WTC11 (cell line): ENCODE measurements at regions not wholly inside any gene's neighbourhood (a gene's known extent, or its start where the extent isn't known, plus 50 kb on each side); places are given as distances from the start of the nearest gene placed in this dataset.

Experiments
- ATAC-seq: fragments of 200-7000 bp; cut with Tn5 transposase; 2 replicates; pipeline ENCODE4 v1.10.0; 2021; ENCODE audit warnings: mild to moderate bottlenecking, moderate library complexity
- CTCF ChIA-PET: fragments of 300-600 bp; sonication (Branson Sonifier 250); formaldehyde crosslinking; loops from one replicate; lab custom pipeline; 2021; ENCODE audit warnings: antibody characterized with exemption; lab: Charles Lee
- POLR2A ChIA-PET: fragments of 350-600 bp; sonication (Branson Sonifier 250); formaldehyde crosslinking; loops from one replicate; lab custom pipeline; 2021; ENCODE audit warnings: antibody characterized with exemption; lab: Charles Lee
- DNase-seq: peaks from one replicate; pipeline ENCODE4 v3.0.0; 2021; ENCODE audit warnings: low spot score
- H3K27ac Mint-ChIP-seq: 2 replicates; pipeline ENCODE4 v1.8.0; 2021; ENCODE audit warnings: mixed read lengths
- H3K27me3 Mint-ChIP-seq: 2 replicates; pipeline ENCODE4 v1.8.0; 2021; ENCODE audit warnings: low read depth, mild to moderate bottlenecking, moderate library complexity, mixed read lengths
- H3K36me3 Mint-ChIP-seq: 2 replicates; pipeline ENCODE4 v1.8.0; 2021; ENCODE audit warnings: mixed read lengths
- H3K4me1 Mint-ChIP-seq: 2 replicates; pipeline ENCODE4 v1.8.0; 2022; ENCODE audit warnings: mixed read lengths
- H3K4me3 Mint-ChIP-seq: 2 replicates; pipeline ENCODE4 v1.8.0; 2021; ENCODE audit warnings: mild to moderate bottlenecking, moderate library complexity, mixed read lengths
- H3K9me3 Mint-ChIP-seq: 2 replicates; pipeline ENCODE4 v1.8.0; 2021; ENCODE audit warnings: mixed read lengths
- CREB1 ChIP-seq: sonication (generic); formaldehyde crosslinking; IDR thresholded peaks from 2 replicates; pipeline ENCODE4 v1.8.0; 2023; ENCODE audit warnings: mild to moderate bottlenecking, missing genetic modification reagents
- FOXP1 ChIP-seq: sonication (generic); formaldehyde crosslinking; IDR thresholded peaks from 2 replicates; pipeline ENCODE4 v1.8.0; 2022; ENCODE audit warnings: missing genetic modification reagents, mild to moderate bottlenecking, moderate library complexity, borderline replicate concordance
- MXD4 ChIP-seq: fragments of 250-450 bp; sonication (Bioruptor Pico); IDR thresholded peaks from 2 replicates; pipeline ENCODE4 v1.8.0; 2021; ENCODE audit warnings: mild to moderate bottlenecking, moderate library complexity, borderline replicate concordance
- NFATC4 ChIP-seq: fragments of 250-450 bp; sonication (Bioruptor Pico); IDR thresholded peaks from 2 replicates; pipeline ENCODE4 v1.9.0; 2021; ENCODE audit warnings: mild to moderate bottlenecking
- RELA ChIP-seq: sonication (generic); formaldehyde crosslinking; IDR thresholded peaks from 2 replicates; pipeline ENCODE4 v1.8.1; 2022; ENCODE audit warnings: missing genetic modification reagents, mild to moderate bottlenecking, borderline replicate concordance
- RORB ChIP-seq: fragments of 250-450 bp; sonication (Bioruptor Pico); IDR thresholded peaks from 2 replicates; pipeline ENCODE4 v1.9.0; 2021; ENCODE audit warnings: mild to moderate bottlenecking
- SOX15 ChIP-seq: fragments of 250-450 bp; sonication (Bioruptor Pico); IDR thresholded peaks from 2 replicates; pipeline ENCODE4 v1.9.0; 2021; ENCODE audit warnings: mild to moderate bottlenecking
- TCF7 ChIP-seq: sonication (generic); formaldehyde crosslinking; IDR thresholded peaks from 2 replicates; pipeline ENCODE4 v1.8.0; 2022; ENCODE audit warnings: mild to moderate bottlenecking, low read depth, missing genetic modification reagents, moderate library complexity
- ZBTB21 ChIP-seq: sonication (generic); formaldehyde crosslinking; IDR thresholded peaks from 2 replicates; pipeline ENCODE4 v1.8.1; 2023; ENCODE audit warnings: mild to moderate bottlenecking, missing genetic modification reagents, borderline replicate concordance
- ZNF263 ChIP-seq: sonication (generic); formaldehyde crosslinking; IDR thresholded peaks from 2 replicates; pipeline ENCODE4 v1.8.1; 2022; ENCODE audit warnings: low read depth, mild to moderate bottlenecking, moderate library complexity, missing genetic modification reagents
- TF ChIP-seq, protein P1 (sequence below): sonication (generic); formaldehyde crosslinking; IDR thresholded peaks from 2 replicates; pipeline ENCODE4 v1.8.1; 2022; ENCODE audit warnings: missing genetic modification reagents, borderline replicate concordance
- TF ChIP-seq, protein P2 (sequence below): sonication (generic); formaldehyde crosslinking; IDR thresholded peaks from 2 replicates; pipeline ENCODE4 v1.8.1; 2023; ENCODE audit warnings: mild to moderate bottlenecking, moderate library complexity, missing genetic modification reagents
- TF ChIP-seq, protein P3 (sequence below): fragments of 200-600 bp; IDR thresholded peaks from 2 replicates; pipeline ENCODE4 v1.8.0; 2022; ENCODE audit warnings: antibody characterized with exemption
- TF ChIP-seq, protein P4 (sequence below): sonication (generic); formaldehyde crosslinking; IDR thresholded peaks from 2 replicates; pipeline ENCODE4 v1.8.1; 2023; ENCODE audit warnings: mild to moderate bottlenecking, missing genetic modification reagents
- TF ChIP-seq, protein P5 (sequence below): sonication (generic); formaldehyde crosslinking; IDR thresholded peaks from 2 replicates; pipeline ENCODE4 v1.8.1; 2023; ENCODE audit warnings: mild to moderate bottlenecking, missing genetic modification reagents, moderate library complexity

DNA sequence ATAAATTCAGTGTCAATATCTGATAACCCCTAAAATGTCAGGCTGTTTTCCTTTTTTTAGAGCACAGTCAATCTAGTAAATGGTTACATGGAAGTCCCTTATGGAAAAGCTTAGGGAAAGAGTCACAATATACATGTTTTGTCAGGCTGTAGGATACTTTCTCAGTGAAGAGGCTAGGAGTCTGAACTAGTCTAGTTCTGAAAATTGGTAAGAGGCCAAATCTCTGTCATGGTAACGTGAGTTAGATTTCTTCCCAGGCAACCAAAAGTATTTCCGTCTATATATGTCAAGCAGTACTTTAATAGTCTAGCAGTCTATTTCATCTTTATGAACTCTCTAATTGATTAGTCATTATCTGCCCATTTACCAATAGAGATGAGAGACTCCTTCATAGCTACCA lies 215.9 kb upstream of the LRRC3B start:
- Mint-ChIP-seq H3K9me3 (peaks cover 16% of the 10 kb centered on the region), H3K36me3 (peaks cover 12% of the 10 kb centered on the region), H3K4me1 (no peaks in the 10 kb centered on the region), H3K27ac (no peak overlapping the region), H3K27me3 (no peaks in the 10 kb centered on the region), H3K4me3 (no peak overlapping the region)
- CTCF ChIA-PET: no interaction called here
- ATAC-seq (no peak), DNase-seq (no peak)
- POLR2A ChIA-PET: no interaction called here
- TF ChIP-seq MXD4 (CRISPR knock-in tag) (no peak), CREB1 (CRISPR knock-in tag) (no peak), SOX15 (CRISPR knock-in tag) (no peak), RELA (CRISPR knock-in tag) (no peak)

DNA sequence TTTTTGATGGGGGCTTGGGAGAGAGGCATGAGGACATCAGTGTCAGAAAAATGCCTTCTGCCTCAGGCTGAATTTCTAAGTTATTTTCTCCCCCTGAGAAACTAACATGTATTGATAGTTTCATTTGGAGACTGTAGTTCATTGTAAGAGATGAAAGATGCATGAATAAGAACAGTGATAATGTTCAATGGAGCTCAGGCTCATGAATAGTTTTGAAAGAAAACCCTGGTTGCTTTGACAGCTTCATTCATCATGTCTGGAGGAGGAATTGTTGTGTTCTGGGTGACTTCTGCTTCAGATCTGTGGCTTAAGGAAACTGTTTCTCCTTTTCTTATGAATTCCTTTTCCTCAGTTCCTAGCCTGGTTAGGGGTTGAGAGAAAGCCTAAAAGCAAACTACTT lies 204.0 kb upstream of the LRRC3B start:
- ChIA-PET CTCF (no interaction called here), POLR2A (no interaction called here)
- DNase-seq (no peak), ATAC-seq (no peak)
- TF ChIP-seq ZNF263 (CRISPR knock-in tag): no peak
- TF ChIP-seq CREB1 (CRISPR knock-in tag): no peak
- no peak for TF ChIP-seq TCF7
- TF ChIP-seq ZBTB21: no peak
- TF ChIP-seq, protein P1, sequence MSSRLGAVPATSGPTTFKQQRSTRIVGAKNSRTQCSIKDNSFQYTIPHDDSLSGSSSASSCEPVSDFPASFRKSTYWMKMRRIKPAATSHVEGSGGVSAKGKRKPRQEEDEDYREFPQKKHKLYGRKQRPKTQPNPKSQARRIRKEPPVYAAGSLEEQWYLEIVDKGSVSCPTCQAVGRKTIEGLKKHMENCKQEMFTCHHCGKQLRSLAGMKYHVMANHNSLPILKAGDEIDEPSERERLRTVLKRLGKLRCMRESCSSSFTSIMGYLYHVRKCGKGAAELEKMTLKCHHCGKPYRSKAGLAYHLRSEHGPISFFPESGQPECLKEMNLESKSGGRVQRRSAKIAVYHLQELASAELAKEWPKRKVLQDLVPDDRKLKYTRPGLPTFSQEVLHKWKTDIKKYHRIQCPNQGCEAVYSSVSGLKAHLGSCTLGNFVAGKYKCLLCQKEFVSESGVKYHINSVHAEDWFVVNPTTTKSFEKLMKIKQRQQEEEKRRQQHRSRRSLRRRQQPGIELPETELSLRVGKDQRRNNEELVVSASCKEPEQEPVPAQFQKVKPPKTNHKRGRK: no peak
- TF ChIP-seq, protein P2, sequence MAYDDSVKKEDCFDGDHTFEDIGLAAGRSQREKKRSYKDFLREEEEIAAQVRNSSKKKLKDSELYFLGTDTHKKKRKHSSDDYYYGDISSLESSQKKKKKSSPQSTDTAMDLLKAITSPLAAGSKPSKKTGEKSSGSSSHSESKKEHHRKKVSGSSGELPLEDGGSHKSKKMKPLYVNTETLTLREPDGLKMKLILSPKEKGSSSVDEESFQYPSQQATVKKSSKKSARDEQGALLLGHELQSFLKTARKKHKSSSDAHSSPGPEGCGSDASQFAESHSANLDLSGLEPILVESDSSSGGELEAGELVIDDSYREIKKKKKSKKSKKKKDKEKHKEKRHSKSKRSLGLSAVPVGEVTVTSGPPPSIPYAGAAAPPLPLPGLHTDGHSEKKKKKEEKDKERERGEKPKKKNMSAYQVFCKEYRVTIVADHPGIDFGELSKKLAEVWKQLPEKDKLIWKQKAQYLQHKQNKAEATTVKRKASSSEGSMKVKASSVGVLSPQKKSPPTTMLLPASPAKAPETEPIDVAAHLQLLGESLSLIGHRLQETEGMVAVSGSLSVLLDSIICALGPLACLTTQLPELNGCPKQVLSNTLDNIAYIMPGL (CRISPR knock-in tag): no peak
- no peak for TF ChIP-seq FOXP1 (CRISPR knock-in tag)
- H3K4me3 Mint-ChIP-seq: no peak overlapping the region
- H3K27me3 Mint-ChIP-seq: no peaks in the 10 kb centered on the region
- peaks cover 22% of the 10 kb centered on the region for H3K9me3 Mint-ChIP-seq
- peaks cover 7% of the 10 kb centered on the region for H3K36me3 Mint-ChIP-seq
- no peaks in the 10 kb centered on the region for H3K4me1 Mint-ChIP-seq
- no peak overlapping the region for H3K27ac Mint-ChIP-seq

DNA sequence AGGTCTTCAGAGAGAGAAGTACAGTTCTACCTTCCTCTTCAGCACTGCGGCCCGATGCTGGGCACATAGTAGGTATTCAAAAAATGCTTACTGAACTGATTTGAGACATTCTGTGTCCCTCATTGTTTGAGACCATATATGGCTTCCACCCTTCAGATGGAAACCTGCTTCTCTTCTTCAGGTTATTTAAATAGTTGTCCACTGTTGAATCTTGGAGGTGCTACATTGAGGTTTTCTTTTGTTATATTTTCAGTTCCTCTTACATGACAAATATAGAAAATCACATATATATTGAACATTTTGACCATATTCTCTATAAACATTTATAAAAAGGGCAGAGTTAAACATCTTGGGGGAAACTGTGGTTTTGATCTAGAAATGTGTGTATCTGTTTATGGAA lies 200.2 kb upstream of the LRRC3B start:
- H3K4me1 Mint-ChIP-seq: no peaks in the 10 kb centered on the region
- H3K9me3 Mint-ChIP-seq: no peaks in the 10 kb centered on the region

DNA sequence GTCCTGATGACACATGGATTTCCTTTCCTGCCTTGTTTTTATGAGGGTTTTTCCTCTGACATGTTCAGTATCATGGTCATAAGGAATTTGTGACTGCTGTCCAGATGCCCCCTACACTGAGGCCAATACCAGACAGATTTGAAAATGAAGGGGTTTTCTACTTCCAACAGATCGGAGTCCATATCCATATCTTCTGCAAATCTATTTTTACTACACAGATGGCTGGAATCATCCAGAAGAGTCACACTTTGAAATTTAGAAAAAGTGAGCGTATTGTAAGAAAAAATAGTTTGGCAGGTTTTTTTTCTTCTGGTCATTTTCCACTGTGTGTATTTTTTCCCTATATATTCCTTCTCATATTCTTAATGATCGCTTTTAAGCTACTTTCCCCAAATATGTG lies 197.5 kb upstream of the LRRC3B start:
- TF ChIP-seq, protein P3, sequence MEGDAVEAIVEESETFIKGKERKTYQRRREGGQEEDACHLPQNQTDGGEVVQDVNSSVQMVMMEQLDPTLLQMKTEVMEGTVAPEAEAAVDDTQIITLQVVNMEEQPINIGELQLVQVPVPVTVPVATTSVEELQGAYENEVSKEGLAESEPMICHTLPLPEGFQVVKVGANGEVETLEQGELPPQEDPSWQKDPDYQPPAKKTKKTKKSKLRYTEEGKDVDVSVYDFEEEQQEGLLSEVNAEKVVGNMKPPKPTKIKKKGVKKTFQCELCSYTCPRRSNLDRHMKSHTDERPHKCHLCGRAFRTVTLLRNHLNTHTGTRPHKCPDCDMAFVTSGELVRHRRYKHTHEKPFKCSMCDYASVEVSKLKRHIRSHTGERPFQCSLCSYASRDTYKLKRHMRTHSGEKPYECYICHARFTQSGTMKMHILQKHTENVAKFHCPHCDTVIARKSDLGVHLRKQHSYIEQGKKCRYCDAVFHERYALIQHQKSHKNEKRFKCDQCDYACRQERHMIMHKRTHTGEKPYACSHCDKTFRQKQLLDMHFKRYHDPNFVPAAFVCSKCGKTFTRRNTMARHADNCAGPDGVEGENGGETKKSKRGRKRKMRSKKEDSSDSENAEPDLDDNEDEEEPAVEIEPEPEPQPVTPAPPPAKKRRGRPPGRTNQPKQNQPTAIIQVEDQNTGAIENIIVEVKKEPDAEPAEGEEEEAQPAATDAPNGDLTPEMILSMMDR: no peak
- TF ChIP-seq ZNF263 (CRISPR knock-in tag): no peak
- TF ChIP-seq, protein P4, sequence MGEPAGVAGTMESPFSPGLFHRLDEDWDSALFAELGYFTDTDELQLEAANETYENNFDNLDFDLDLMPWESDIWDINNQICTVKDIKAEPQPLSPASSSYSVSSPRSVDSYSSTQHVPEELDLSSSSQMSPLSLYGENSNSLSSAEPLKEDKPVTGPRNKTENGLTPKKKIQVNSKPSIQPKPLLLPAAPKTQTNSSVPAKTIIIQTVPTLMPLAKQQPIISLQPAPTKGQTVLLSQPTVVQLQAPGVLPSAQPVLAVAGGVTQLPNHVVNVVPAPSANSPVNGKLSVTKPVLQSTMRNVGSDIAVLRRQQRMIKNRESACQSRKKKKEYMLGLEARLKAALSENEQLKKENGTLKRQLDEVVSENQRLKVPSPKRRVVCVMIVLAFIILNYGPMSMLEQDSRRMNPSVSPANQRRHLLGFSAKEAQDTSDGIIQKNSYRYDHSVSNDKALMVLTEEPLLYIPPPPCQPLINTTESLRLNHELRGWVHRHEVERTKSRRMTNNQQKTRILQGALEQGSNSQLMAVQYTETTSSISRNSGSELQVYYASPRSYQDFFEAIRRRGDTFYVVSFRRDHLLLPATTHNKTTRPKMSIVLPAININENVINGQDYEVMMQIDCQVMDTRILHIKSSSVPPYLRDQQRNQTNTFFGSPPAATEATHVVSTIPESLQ (CRISPR knock-in tag): no peak
- TF ChIP-seq, all 79 proteins: peak for 0
- ChIA-PET CTCF (no interaction called here), POLR2A (no interaction called here)
- Mint-ChIP-seq H3K4me3 (no peak overlapping the region), H3K4me1 (no peaks in the 10 kb centered on the region), H3K9me3 (no peaks in the 10 kb centered on the region), H3K36me3 (no peaks in the 10 kb centered on the region), H3K27me3 (no peaks in the 10 kb centered on the region), H3K27ac (no peak overlapping the region)
- ATAC-seq (no peak), DNase-seq (no peak)

More for the DNA sequence above, 200.2 kb upstream of the LRRC3B start:
- H3K36me3 Mint-ChIP-seq: no peaks in the 10 kb centered on the region
- CTCF ChIA-PET: no interaction called here
- no peak overlapping the region for H3K4me3 Mint-ChIP-seq
- POLR2A ChIA-PET: no interaction called here
- DNase-seq: no peak
- no peak for ATAC-seq
- H3K27ac Mint-ChIP-seq: no peak overlapping the region
- H3K27me3 Mint-ChIP-seq: no peaks in the 10 kb centered on the region
- TF ChIP-seq NFATC4 (no peak), RORB (CRISPR knock-in tag) (no peak)
- TF ChIP-seq, protein P5, sequence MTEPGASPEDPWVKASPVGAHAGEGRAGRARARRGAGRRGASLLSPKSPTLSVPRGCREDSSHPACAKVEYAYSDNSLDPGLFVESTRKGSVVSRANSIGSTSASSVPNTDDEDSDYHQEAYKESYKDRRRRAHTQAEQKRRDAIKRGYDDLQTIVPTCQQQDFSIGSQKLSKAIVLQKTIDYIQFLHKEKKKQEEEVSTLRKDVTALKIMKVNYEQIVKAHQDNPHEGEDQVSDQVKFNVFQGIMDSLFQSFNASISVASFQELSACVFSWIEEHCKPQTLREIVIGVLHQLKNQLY (CRISPR knock-in tag): no peak
